Right hindlimb (tissue), 1 donor: ENCODE measurements at regions not wholly inside any gene's neighbourhood (a gene's known extent, or its start where the extent isn't known, plus 50 kb on each side); places are given as distances from the start of the nearest gene placed in this dataset.

Experiments
- DNase-seq: peaks from one replicate; pipeline ENCODE4 v3.0.0-alpha.2; 2018

GRCh38 chr12:132424811-132425210 lies 65.1 kb upstream of the FBRSL1 start:
- no peak for DNase-seq

GRCh38 chr12:132423820-132424645 lies 65.9 kb upstream of the FBRSL1 start:
- DNase-seq: no peak

- DNase-seq: no peak
Measured at GRCh38 chr12:132423251-132423819, 66.6 kb upstream of the FBRSL1 start.

GRCh38 chr12:132422381-132423043 lies 67.4 kb upstream of the FBRSL1 start:
- no peak for DNase-seq

- DNase-seq: no peak
Measured at GRCh38 chr12:132422040-132422380, 67.9 kb upstream of the FBRSL1 start.

GRCh38 chr12:132419631-132420246 lies 70.2 kb upstream of the FBRSL1 start:
- no peak for DNase-seq

GRCh38 chr12:132418393-132418925 lies 71.5 kb upstream of the FBRSL1 start:
- no peak for DNase-seq

- DNase-seq: no peak
Measured at GRCh38 chr12:132417741-132418140, 72.2 kb upstream of the FBRSL1 start.

GRCh38 chr12:132416827-132417226 lies 73.1 kb upstream of the FBRSL1 start:
- DNase-seq: no peak

- DNase-seq: no peak
Measured at GRCh38 chr12:132416121-132416673, 73.8 kb upstream of the FBRSL1 start.

- no peak for DNase-seq
Measured at GRCh38 chr12:132415327-132416120, 74.4 kb upstream of the FBRSL1 start.

- DNase-seq: peak; percentile 89
Measured at GRCh38 chr12:132414634-132415326, 75.2 kb upstream of the FBRSL1 start.

- no peak for DNase-seq
Measured at GRCh38 chr12:132413931-132414588, 75.9 kb upstream of the FBRSL1 start.

GRCh38 chr12:132411457-132411856 lies 78.5 kb upstream of the FBRSL1 start:
- no peak for DNase-seq

GRCh38 chr12:132410849-132411248 lies 79.1 kb upstream of the FBRSL1 start:
- no peak for DNase-seq

GRCh38 chr12:132410296-132410625 lies 79.7 kb upstream of the FBRSL1 start:
- no peak for DNase-seq

GRCh38 chr12:132409495-132410295 lies 80.3 kb upstream of the FBRSL1 start:
- DNase-seq: no peak

GRCh38 chr12:132408626-132409494 lies 79.5 kb upstream of the GALNT9 start:
- no peak for DNase-seq

GRCh38 chr12:132407992-132408391 lies 78.6 kb upstream of the GALNT9 start:
- DNase-seq: no peak
